MM.1S (cell line): ENCODE measurements at regions not wholly inside any gene's neighbourhood (a gene's known extent, or its start where the extent isn't known, plus 50 kb on each side); places are given as distances from the start of the nearest gene placed in this dataset.

Experiments used
- DNase-seq: peaks from one replicate; pipeline ENCODE4 v3.0.0-alpha.2; 2015
- H2AFZ ChIP-seq: fragments of 300-600 bp; sonication (generic); 2 replicates; pipeline ENCODE4 v1.6.0; 2016; ENCODE audit warnings: antibody characterized with exemption, low read length
- H3F3A ChIP-seq: fragments of 300-600 bp; sonication (generic); 2 replicates; pipeline ENCODE4 v1.6.1; 2016; ENCODE audit warnings: mild to moderate bottlenecking, antibody characterized with exemption, low read length, moderate library complexity, mixed read lengths; ENCODE audit not compliant: insufficient read depth
- H3K27ac ChIP-seq: fragments of 300-600 bp; sonication (generic); 2 replicates; pipeline ENCODE4 v1.5.1; 2016; ENCODE audit warnings: mild to moderate bottlenecking, low read length
- H3K27me3 ChIP-seq: fragments of 300-600 bp; sonication (generic); replicated peaks from 2 replicates; pipeline ENCODE4 v1.6.0; 2016; ENCODE audit warnings: low read length; ENCODE audit not compliant: insufficient read depth
- H3K36me3 ChIP-seq: fragments of 300-600 bp; sonication (generic); replicated peaks from 2 replicates; pipeline ENCODE4 v1.6.1; 2016; ENCODE audit warnings: mild to moderate bottlenecking, low read length, mixed read lengths; ENCODE audit not compliant: insufficient read depth
- H3K4me1 ChIP-seq: fragments of 300-600 bp; sonication (generic); 2 replicates; pipeline ENCODE4 v1.6.1; 2016; ENCODE audit warnings: low read length, mixed read lengths
- H3K4me2 ChIP-seq: fragments of 300-600 bp; sonication (generic); 2 replicates; pipeline ENCODE4 v1.6.0; 2016; ENCODE audit warnings: low read depth, low read length
- H3K4me3 ChIP-seq: fragments of 300-600 bp; sonication (generic); 2 replicates; pipeline ENCODE4 v1.5.1; 2016; ENCODE audit warnings: low read length, mixed read lengths
- H3K79me2 ChIP-seq: fragments of 300-600 bp; sonication (generic); 2 replicates; pipeline ENCODE4 v1.6.1; 2016; ENCODE audit warnings: mixed run types, low read length, mixed read lengths
- H3K9ac ChIP-seq: fragments of 300-600 bp; sonication (generic); 2 replicates; pipeline ENCODE4 v1.6.1; 2016; ENCODE audit warnings: low read length, mixed read lengths
- H3K9me2 ChIP-seq: fragments of 300-600 bp; sonication (generic); replicated peaks from 2 replicates; pipeline ENCODE4 v1.6.1; 2016; ENCODE audit warnings: mild to moderate bottlenecking, low read length, mixed read lengths; ENCODE audit not compliant: insufficient read depth
- H3K9me3 ChIP-seq: fragments of 300-600 bp; sonication (generic); replicated peaks from 2 replicates; pipeline ENCODE4 v1.6.1; 2016; ENCODE audit warnings: mild to moderate bottlenecking, low read length, mixed read lengths; ENCODE audit not compliant: insufficient read depth
- H4K20me1 ChIP-seq: fragments of 300-600 bp; sonication (generic); 2 replicates; pipeline ENCODE4 v1.6.1; 2016; ENCODE audit warnings: mild to moderate bottlenecking, low read length, moderate library complexity, mixed read lengths; ENCODE audit not compliant: insufficient read depth
- CTCF ChIP-seq: fragments of 300-600 bp; sonication (generic); IDR thresholded peaks from 2 replicates; pipeline ENCODE4 v1.5.1; 2016; ENCODE audit warnings: antibody characterized with exemption, low read length, mixed read lengths
- EZH2 ChIP-seq: fragments of 300-600 bp; sonication (generic); optimal IDR thresholded peaks from 2 replicates; pipeline ENCODE3; 2017; ENCODE audit warnings: low read depth, mild to moderate bottlenecking, antibody characterized with exemption, low read length, mixed read lengths
- EZH2phosphoT487 ChIP-seq: fragments of 300-600 bp; sonication (generic); IDR thresholded peaks from 2 replicates; pipeline ENCODE4 v1.6.1; 2018; ENCODE audit warnings: antibody characterized with exemption, low read length

DNA sequence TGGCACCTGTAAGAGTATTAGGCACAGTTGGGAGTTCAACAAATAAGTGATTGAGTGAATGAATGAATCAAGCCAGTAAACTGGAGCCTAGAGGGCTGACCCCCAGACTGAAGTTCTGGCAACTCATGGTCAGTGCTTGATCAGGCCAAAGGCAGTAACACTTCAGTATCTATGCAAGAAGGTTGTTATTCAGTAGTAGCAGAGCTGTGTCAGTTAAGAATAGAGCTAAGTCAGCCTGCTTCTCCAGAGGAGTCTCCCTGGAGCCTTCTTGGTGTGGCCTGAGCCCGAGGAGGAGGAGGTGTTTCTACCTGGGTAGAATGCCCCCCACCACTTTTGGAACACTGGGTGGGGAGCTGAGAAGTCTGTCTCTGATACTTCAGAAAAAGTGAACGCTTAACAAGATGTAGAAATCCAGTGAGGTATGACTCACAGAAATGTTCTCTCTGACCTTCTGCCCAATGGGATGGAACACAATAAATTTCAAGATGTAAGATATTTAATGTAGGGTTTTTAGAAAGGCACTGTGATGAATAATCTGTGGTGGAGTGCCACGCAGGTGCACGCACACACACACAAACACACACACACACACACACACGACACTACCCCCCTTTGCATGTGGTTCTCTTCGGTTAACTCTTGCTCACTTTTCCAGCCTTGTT, 219.9 kb downstream of the HIPK3 start:
- Histone ChIP-seq H3K4me2 (no peak overlapping the region), H3K9ac (no peak overlapping the region), H3K4me3 (no peak overlapping the region), H3K36me3 (no peaks in the 10 kb centered on the region), H2AFZ (no peak overlapping the region), H3K27me3 (no peaks in the 10 kb centered on the region), H4K20me1 (no peaks in the 10 kb centered on the region), H3F3A (no peaks in the 10 kb centered on the region), H3K4me1 (0 out of 2 replicates have a peak, but pooled peaks cover 4% of the 10 kb centered on the region), H3K9me3 (no peaks in the 10 kb centered on the region), H3K79me2 (no peaks in the 10 kb centered on the region), H3K9me2 (no peaks in the 10 kb centered on the region), H3K27ac (no peak overlapping the region)
- TF ChIP-seq EZH2phosphoT487 (no peak), CTCF (no peak), EZH2 (no peak)
- no peak for DNase-seq

DNA sequence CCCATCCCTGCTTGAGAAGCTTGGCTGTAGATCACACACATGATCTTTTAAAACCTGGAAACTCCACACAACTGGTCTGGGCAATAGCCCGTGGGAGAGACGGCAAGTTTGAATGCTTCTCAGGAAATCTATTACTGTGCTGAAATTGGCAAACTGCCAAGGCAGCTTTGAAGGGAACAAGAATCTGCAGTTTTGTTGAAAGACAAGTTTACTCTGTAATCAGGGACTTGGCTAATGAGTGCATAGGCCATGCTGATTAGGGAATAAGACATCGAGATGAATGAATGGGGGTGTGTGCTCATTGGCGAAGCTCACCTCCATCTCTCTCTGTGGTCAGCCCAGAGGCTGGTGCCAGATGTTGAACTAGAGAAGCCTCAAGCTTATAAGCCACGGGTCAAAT, 218.8 kb downstream of the HIPK3 start:
- Histone ChIP-seq H3K4me2 (no peak overlapping the region), H3K9me2 (no peaks in the 10 kb centered on the region), H3K27ac (no peak overlapping the region), H2AFZ (no peak overlapping the region), H4K20me1 (no peaks in the 10 kb centered on the region), H3K36me3 (no peaks in the 10 kb centered on the region), H3K9me3 (no peaks in the 10 kb centered on the region), H3F3A (no peaks in the 10 kb centered on the region), H3K79me2 (no peaks in the 10 kb centered on the region), H3K9ac (no peak overlapping the region), H3K4me1 (0 out of 2 replicates have a peak, but pooled peaks cover 4% of the 10 kb centered on the region), H3K27me3 (no peaks in the 10 kb centered on the region), H3K4me3 (no peak overlapping the region)
- no peak for TF ChIP-seq EZH2phosphoT487
- no peak for TF ChIP-seq EZH2
- no peak for TF ChIP-seq CTCF
- peak; percentile 19 for DNase-seq

- H3K4me2 ChIP-seq: no peak overlapping the region
- H3K27ac ChIP-seq: no peak overlapping the region
- H3K4me3 ChIP-seq: no peak overlapping the region
- no peaks in the 10 kb centered on the region for H4K20me1 ChIP-seq
- H3K79me2 ChIP-seq: no peaks in the 10 kb centered on the region
- no peaks in the 10 kb centered on the region for H3K36me3 ChIP-seq
- 0 out of 2 replicates have a peak, but pooled peaks cover 4% of the 10 kb centered on the region for H3K4me1 ChIP-seq
- H3K9me2 ChIP-seq: no peaks in the 10 kb centered on the region
- no peak overlapping the region for H3K9ac ChIP-seq
- DNase-seq: no peak
- no peaks in the 10 kb centered on the region for H3K27me3 ChIP-seq
- no peaks in the 10 kb centered on the region for H3K9me3 ChIP-seq
- TF ChIP-seq CTCF (no peak), EZH2 (no peak), EZH2phosphoT487 (no peak)
- H2AFZ ChIP-seq: no peak overlapping the region
- no peaks in the 10 kb centered on the region for H3F3A ChIP-seq
Observed at GRCh38 chr11:33474866-33475265, 217.7 kb downstream of the HIPK3 start.
